GM13976 (cell line): ENCODE measurements at regions not wholly inside any gene's neighbourhood (a gene's known extent, or its start where the extent isn't known, plus 50 kb on each side); places are given as distances from the start of the nearest gene placed in this dataset.

Source experiments
- DNase-seq: peaks from one replicate; pipeline ENCODE4 v3.0.0; 2012; ENCODE audit warnings: low spot score
- in situ Hi-C: fragments of 300-500 bp; cut with MboI; formaldehyde crosslinking; loops from one replicate; pipeline ENCODE4 v1.12.0; 2022; ENCODE audit warnings: low sequenced_read_pairs, mixed read lengths, inconsistent platforms; ENCODE audit not compliant: unreplicated experiment
- TF ChIP-seq, protein P1 (sequence below): IDR thresholded peaks from 2 replicates; pipeline ENCODE4 v1.5.1; 2012; ENCODE audit warnings: borderline replicate concordance, mild to moderate bottlenecking; ENCODE audit not compliant: insufficient read depth; ENCODE audit errors: extremely low read depth, missing control alignments, control extremely low read depth

DNA sequence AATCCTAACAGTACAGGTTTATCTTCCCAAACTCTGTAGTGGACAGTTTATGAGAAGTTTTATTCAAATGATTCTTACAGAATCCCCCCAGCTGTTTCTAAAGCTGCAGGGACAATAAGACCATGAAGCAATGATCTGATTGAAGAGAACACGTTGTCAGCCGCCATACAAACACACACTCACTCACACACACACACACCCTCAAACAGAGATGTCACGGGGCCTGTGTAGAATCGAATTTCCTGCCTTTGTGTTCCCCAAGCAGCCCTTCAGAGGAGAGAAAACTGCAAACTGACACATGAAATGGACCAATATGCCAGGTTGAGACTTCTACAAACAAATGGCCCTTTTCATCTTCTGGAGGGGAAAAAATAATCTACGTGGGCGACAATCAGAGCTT lies 80.5 kb upstream of the TBX3 start:
- TF ChIP-seq, protein P1, sequence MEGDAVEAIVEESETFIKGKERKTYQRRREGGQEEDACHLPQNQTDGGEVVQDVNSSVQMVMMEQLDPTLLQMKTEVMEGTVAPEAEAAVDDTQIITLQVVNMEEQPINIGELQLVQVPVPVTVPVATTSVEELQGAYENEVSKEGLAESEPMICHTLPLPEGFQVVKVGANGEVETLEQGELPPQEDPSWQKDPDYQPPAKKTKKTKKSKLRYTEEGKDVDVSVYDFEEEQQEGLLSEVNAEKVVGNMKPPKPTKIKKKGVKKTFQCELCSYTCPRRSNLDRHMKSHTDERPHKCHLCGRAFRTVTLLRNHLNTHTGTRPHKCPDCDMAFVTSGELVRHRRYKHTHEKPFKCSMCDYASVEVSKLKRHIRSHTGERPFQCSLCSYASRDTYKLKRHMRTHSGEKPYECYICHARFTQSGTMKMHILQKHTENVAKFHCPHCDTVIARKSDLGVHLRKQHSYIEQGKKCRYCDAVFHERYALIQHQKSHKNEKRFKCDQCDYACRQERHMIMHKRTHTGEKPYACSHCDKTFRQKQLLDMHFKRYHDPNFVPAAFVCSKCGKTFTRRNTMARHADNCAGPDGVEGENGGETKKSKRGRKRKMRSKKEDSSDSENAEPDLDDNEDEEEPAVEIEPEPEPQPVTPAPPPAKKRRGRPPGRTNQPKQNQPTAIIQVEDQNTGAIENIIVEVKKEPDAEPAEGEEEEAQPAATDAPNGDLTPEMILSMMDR, result no peak
- in situ Hi-C loops, result no loop called here
- DNase-seq, result no peak

DNA sequence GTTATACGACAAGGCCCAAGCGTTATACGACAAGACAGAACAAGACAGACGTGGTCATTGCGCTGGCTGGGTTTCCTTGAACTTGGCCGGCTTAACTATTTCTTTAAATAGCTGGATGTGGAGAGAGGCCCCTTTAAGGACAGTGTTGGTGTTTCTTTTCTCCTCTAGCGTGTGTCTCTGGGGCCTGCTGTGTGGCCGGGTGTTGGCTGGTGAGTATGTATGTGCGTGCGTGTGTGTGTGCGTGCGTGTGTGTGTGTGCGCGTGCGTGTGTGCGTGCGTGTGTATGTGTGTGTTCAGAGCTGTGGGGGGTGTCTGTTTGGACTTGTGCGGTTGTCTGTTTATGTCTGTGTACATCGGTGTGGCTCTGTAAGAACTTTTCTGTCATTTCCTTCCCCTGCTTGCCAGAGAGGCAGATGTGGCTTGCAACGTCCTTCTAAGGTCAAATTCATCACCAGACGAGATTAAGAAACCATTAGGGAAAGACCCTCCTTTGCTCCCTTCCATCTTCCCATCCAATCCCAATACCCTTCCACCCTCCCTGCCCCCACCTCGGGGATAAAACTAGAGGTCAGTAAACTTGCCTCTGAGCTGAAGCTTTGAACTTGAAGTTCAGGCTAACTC lies 78.6 kb upstream of the TBX3 start:
- TF ChIP-seq, protein P1, result no peak
- no peak for DNase-seq
- in situ Hi-C loops, result no loop called here

DNA sequence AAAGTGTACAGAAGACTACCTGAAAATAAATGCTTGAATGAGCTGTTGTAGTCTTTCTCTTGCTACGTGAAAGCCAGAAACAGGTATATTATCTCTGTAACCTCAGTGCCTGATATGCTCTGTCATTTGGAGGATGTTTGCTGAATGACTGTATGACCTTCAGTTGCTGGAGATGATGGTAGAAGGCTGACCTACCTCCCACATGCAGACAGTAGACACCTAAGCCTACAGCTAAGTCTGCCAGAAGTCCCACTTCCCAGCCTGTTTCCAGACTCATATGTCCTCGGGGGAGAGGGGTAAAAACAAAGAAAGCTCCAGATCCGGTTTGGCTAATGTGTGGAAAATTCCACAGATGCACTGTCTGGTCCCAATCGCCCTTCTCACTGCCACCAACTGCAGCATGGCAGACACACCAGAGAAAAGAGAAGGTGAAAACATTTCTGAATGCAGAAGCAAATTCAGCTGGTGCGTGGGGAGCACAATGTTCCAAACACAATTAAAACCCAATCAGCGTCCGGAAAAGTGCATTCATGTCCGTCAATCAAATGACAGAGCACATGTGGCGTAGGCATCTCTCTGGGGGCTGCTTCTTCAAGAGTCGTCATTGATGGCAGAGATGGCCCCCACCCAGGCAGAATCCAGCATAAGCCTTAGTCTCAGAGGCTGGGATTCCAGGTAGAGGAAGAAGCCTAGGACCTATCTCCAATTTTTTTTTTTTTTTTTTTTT lies 76.3 kb upstream of the TBX3 start:
- in situ Hi-C loops, result no loop called here
- TF ChIP-seq, protein P1, result no peak
- no peak for DNase-seq

DNA sequence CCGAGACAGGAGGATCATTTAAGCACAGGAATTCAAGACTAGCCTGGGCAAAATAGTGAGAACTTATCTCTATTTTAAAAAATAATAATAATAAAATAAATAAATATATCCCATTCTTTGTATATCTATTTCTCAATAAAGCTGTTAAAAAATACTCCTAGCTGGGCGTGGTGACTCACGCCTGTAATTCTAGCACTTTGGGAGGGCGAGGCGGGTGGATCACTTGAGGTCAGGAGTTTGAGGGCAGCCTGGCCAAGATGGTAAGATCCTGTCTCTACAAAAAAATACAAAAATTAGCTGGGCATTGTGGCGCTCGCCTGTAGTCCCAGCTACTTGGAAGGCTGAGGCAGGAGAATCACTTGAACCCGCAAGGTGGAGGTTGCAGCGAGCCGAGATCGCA lies 75.7 kb upstream of the TBX3 start:
- TF ChIP-seq, protein P1, result no peak
- in situ Hi-C loops, result no loop called here
- DNase-seq, result no peak

DNA sequence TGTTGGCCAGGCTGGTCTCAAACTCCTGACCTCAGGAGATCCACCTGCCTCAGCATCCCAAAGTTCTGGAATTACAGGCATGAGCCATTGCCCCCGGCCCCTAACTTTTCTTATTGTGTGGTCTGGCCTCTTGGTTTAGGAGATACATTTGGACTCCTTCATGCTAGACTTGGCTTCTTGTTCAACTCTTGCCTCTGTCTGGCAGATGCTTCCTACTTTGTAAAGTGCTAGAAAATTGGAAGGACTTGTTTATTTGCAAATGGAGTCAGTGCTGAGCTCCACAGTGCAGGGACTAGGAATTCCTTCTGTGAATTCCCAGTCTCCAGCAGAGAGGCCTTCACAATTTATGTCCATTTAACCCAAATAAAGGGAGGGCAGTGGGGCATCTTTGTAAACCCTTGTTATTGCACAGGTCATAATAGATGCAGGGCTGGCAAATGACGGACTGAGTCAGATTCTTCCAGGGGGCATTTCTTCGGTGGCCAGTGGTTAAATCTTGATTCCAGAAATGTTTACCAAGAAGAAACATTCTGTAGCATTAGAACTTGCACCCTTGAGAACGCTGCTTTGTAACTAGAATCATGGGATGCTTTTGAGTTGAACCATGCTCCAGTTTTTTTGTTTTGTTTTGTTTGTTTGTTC lies 73.8 kb upstream of the TBX3 start:
- DNase-seq, result no peak
- in situ Hi-C loops, result no loop called here
- TF ChIP-seq, protein P1, result no peak

DNA sequence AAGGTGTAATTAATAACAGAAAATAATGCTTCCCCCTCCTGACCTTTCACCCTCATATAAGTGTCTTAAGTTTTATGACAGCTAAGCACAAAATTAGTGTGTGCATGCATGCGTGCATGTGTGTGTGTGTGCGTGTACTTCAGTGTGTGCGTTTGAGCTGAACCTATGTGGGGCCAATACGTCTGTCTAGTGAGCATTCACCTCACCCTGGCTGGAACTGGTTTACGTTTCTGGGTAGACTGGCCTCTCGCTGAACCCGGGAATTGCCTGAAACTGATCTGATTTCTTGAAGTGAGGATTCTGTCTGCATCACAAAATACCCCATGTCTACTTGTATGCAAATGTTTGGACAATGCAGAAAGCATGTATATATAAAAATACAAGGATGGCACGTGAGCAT lies 68.2 kb upstream of the TBX3 start:
- DNase-seq, result no peak
- in situ Hi-C loops, result no loop called here
- TF ChIP-seq, protein P1, result no peak
